H1 (cell line): ENCODE measurements at regions not wholly inside any gene's neighbourhood (a gene's known extent, or its start where the extent isn't known, plus 50 kb on each side); places are given as distances from the start of the nearest gene placed in this dataset.

Experiments used
- BRCA1 ChIP-seq: IDR thresholded peaks from 2 replicates; pipeline ENCODE4 v1.6.1; 2012; ENCODE audit warnings: low read depth, low read length, improper control_type of control experiment
- CHD1 ChIP-seq: IDR thresholded peaks from 2 replicates; pipeline ENCODE4 v1.6.1; 2012; ENCODE audit warnings: low read depth, low read length, improper control_type of control experiment
- CHD2 ChIP-seq: IDR thresholded peaks from 2 replicates; pipeline ENCODE4 v1.6.1; 2012; ENCODE audit warnings: low read length, improper control_type of control experiment
- CHD7 ChIP-seq: fragments of 300-600 bp; sonication (generic); IDR thresholded peaks from 2 replicates; pipeline ENCODE4 v1.7.1; 2012; ENCODE audit warnings: low read length, moderate library complexity, mild to moderate bottlenecking, inconsistent platforms; ENCODE audit not compliant: insufficient replicate concordance
- CTCF ChIP-seq, 3 experiments: IDR thresholded peaks; 1 replicate in 2 of 3; 2 replicates in 1 of 3; pipeline versions ENCODE4 v1.5.1 to v1.6.1; 2011; ENCODE audit warnings: low read length in 3 of 3, mild to moderate bottlenecking in 3 of 3, inconsistent platforms in 2 of 3, low read depth in 1 of 3, moderate library complexity in 1 of 3; ENCODE audit not compliant: insufficient read depth in 1 of 3; ENCODE audit errors: control extremely low read depth in 1 of 3
- EGR1 ChIP-seq: IDR thresholded peaks from 2 replicates; pipeline ENCODE4 v1.6.1; 2011; ENCODE audit warnings: low read depth, low read length, borderline replicate concordance
- EZH2 ChIP-seq: fragments of 200-600 bp; sonication (generic); IDR thresholded peaks from 2 replicates; pipeline ENCODE4 v1.7.1; 2012; ENCODE audit warnings: low read depth, mild to moderate bottlenecking, moderate library complexity, low read length, inconsistent platforms; ENCODE audit not compliant: severe bottlenecking
- GTF2F1 ChIP-seq: IDR thresholded peaks from 2 replicates; pipeline ENCODE4 v1.6.1; 2012; ENCODE audit warnings: low read depth, low read length, improper control_type of control experiment, borderline replicate concordance
- POLR2A ChIP-seq, 2 experiments: IDR thresholded peaks; 1 replicate in 1 of 2; 2 replicates in 1 of 2; pipeline ENCODE4 v1.6.1; 2011; ENCODE audit warnings: low read depth in 2 of 2, low read length in 2 of 2, mild to moderate bottlenecking in 2 of 2; ENCODE audit errors: control extremely low read depth in 1 of 2
- POLR2AphosphoS5 ChIP-seq: IDR thresholded peaks from 2 replicates; pipeline ENCODE4 v1.6.1; 2011; ENCODE audit warnings: low read depth, low read length
- SAP30 ChIP-seq: fragments of 300-600 bp; sonication (generic); IDR thresholded peaks from 2 replicates; pipeline ENCODE4 v1.7.1; 2012; ENCODE audit warnings: low read length, moderate library complexity, mild to moderate bottlenecking, inconsistent platforms; ENCODE audit not compliant: insufficient read depth, insufficient replicate concordance
- SIN3A ChIP-seq, 2 experiments: IDR thresholded peaks in 1 of 2; conservative IDR thresholded peaks in 1 of 2; 2 replicates each; pipeline ENCODE4 v1.6.1; 2011 to 2012; ENCODE audit warnings: low read length in 2 of 2, improper control_type of control experiment in 1 of 2, low read depth in 1 of 2, mild to moderate bottlenecking in 1 of 2
- SIX5 ChIP-seq: IDR thresholded peaks from 2 replicates; pipeline ENCODE4 v1.6.1; 2011; ENCODE audit warnings: mild to moderate bottlenecking, low read depth, low read length
- ZNF274 ChIP-seq: IDR thresholded peaks from 2 replicates; pipeline ENCODE4 v1.7.0; 2012; ENCODE audit warnings: low read length, borderline replicate concordance; ENCODE audit errors: extremely low read depth

- TF ChIP-seq BRCA1 (no peak), CHD1 (no peak), POLR2AphosphoS5 (no peak), CTCF (IDR thresholded peaks at IDR 0.05; ENCODE audit: control extremely low read depth in 1 of 3, insufficient read depth in 1 of 3, low read depth in 1 of 3, low read length in 3 of 3) (no peak), SAP30 (no peak), GTF2F1 (no peak), SIX5 (no peak), POLR2A (IDR thresholded peaks at IDR 0.05; ENCODE audit: control extremely low read depth in 1 of 2, low read depth in 2 of 2, low read length in 2 of 2) (no peak), CHD7 (no peak), CHD2 (no peak), ZNF274 (no peak), SIN3A (conservative IDR thresholded peaks at IDR 0.05 in 1 of 2, IDR thresholded peaks at IDR 0.05 in 1 of 2; ENCODE audit: low read depth in 1 of 2, low read length in 2 of 2) (no peak), EZH2 (no peak), EGR1 (no peak)
Observed at GRCh38 chrY:7936046-7936445, 1024.5 kb upstream of the AMELY start.
